ENCODE measurements at regions not wholly inside any gene's neighbourhood (a gene's known extent, or its start where the extent isn't known, plus 50 kb on each side); places are given as distances from the start of the nearest gene placed in this dataset.

DNA sequence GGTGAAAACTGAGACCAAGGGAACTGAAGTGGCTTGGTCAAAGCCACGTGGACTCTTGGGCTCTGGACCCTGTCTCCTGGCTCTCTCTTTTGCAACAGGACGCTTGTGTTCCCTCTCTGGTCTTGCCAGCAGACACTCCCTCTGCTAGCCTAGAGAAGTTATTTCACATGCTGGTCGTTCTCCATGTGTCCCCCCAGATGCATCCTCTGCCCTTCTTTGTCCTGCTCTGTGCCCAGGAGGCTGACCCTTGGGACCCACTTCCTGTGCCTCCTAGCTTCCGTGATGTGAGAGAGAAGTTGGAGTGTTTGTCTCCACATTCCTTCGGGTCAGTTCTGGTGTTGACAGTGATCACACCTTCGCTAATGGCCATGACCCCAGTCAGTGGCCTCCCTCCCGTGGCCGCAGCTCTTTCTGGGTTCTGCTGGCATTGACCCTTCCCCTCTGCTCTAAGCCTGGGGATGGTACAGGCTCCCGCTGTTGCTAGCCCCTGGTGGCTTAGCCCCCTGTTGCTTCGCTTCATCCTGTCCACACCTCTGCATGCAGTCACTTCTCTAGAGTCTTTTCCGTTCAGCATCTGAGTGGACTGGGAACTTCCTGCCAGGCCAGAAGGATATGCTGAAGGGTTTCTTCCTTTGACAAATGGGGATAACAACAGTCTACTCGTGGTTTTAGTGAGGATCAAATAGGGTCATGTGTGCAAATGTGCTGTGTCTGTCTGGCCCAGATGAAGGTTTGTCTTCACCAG, 70.1 kb upstream of the BMP2 start (continued):
- TF ChIP-seq, protein P1, sequence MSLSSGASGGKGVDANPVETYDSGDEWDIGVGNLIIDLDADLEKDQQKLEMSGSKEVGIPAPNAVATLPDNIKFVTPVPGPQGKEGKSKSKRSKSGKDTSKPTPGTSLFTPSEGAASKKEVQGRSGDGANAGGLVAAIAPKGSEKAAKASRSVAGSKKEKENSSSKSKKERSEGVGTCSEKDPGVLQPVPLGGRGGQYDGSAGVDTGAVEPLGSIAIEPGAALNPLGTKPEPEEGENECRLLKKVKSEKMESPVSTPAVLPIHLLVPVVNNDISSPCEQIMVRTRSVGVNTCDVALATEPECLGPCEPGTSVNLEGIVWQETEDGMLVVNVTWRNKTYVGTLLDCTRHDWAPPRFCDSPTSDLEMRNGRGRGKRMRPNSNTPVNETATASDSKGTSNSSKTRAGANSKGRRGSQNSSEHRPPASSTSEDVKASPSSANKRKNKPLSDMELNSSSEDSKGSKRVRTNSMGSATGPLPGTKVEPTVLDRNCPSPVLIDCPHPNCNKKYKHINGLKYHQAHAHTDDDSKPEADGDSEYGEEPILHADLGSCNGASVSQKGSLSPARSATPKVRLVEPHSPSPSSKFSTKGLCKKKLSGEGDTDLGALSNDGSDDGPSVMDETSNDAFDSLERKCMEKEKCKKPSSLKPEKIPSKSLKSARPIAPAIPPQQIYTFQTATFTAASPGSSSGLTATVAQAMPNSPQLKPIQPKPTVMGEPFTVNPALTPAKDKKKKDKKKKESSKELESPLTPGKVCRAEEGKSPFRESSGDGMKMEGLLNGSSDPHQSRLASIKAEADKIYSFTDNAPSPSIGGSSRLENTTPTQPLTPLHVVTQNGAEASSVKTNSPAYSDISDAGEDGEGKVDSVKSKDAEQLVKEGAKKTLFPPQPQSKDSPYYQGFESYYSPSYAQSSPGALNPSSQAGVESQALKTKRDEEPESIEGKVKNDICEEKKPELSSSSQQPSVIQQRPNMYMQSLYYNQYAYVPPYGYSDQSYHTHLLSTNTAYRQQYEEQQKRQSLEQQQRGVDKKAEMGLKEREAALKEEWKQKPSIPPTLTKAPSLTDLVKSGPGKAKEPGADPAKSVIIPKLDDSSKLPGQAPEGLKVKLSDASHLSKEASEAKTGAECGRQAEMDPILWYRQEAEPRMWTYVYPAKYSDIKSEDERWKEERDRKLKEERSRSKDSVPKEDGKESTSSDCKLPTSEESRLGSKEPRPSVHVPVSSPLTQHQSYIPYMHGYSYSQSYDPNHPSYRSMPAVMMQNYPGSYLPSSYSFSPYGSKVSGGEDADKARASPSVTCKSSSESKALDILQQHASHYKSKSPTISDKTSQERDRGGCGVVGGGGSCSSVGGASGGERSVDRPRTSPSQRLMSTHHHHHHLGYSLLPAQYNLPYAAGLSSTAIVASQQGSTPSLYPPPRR (CRISPR knock-in tag; IDR thresholded peaks at IDR 0.05; ENCODE audit: borderline replicate concordance) = 0 out of 2 replicates have a peak, but pooled peaks have one; percentile 27
- peak; percentile 62 for TF ChIP-seq GABPB1 (CRISPR knock-in tag; IDR thresholded peaks at IDR 0.05)
- TF ChIP-seq, protein P2, sequence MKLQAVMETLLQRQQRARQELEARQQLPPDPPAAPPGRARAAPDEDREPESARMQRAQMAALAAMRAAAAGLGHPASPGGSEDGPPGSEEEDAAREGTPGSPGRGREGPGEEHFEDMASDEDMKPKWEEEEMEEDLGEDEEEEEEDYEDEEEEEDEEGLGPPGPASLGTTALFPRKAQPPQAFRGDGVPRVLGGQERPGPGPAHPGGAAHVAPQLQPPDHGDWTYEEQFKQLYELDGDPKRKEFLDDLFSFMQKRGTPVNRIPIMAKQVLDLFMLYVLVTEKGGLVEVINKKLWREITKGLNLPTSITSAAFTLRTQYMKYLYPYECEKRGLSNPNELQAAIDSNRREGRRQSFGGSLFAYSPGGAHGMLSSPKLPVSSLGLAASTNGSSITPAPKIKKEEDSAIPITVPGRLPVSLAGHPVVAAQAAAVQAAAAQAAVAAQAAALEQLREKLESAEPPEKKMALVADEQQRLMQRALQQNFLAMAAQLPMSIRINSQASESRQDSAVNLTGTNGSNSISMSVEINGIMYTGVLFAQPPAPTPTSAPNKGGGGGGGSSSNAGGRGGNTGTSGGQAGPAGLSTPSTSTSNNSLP (IDR thresholded peaks at IDR 0.05; ENCODE audit: low read depth, low read length) = no peak
- no peak for TF ChIP-seq CBX5 (CRISPR knock-in tag; IDR thresholded peaks at IDR 0.05; ENCODE audit: borderline replicate concordance)
- no peak for TF ChIP-seq ZNF337 (CRISPR knock-in tag; IDR thresholded peaks at IDR 0.05; ENCODE audit: borderline replicate concordance, low read depth)
- peak; percentile 74 for TF ChIP-seq ZNF850 (CRISPR knock-in tag; conservative IDR thresholded peaks at IDR 0.05)
- no peak for TF ChIP-seq ZNF343 (CRISPR knock-in tag; IDR thresholded peaks at IDR 0.05)
- no peak for TF ChIP-seq CHD2 (IDR thresholded peaks at IDR 0.05; ENCODE audit: low read depth, low read length)
- TF ChIP-seq U2AF1 (optimal IDR thresholded peaks at IDR 0.05; ENCODE audit: low read depth, low read length) = no peak
- TF ChIP-seq, protein P3, sequence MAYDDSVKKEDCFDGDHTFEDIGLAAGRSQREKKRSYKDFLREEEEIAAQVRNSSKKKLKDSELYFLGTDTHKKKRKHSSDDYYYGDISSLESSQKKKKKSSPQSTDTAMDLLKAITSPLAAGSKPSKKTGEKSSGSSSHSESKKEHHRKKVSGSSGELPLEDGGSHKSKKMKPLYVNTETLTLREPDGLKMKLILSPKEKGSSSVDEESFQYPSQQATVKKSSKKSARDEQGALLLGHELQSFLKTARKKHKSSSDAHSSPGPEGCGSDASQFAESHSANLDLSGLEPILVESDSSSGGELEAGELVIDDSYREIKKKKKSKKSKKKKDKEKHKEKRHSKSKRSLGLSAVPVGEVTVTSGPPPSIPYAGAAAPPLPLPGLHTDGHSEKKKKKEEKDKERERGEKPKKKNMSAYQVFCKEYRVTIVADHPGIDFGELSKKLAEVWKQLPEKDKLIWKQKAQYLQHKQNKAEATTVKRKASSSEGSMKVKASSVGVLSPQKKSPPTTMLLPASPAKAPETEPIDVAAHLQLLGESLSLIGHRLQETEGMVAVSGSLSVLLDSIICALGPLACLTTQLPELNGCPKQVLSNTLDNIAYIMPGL (CRISPR knock-in tag; IDR thresholded peaks at IDR 0.05; ENCODE audit: borderline replicate concordance in 1 of 2, low read depth in 1 of 2) = no peak
- peak; percentile 58; the same call in 1 of the 2 replicates for TF ChIP-seq FOXO1 (CRISPR knock-in tag; IDR thresholded peaks at IDR 0.05)
- no peak for TF ChIP-seq ZNF121 (CRISPR knock-in tag; IDR thresholded peaks at IDR 0.05)
- TF ChIP-seq ZSCAN29 (CRISPR knock-in tag; conservative IDR thresholded peaks at IDR 0.05) = no peak
- TF ChIP-seq SP140L (CRISPR knock-in tag; IDR thresholded peaks at IDR 0.05; ENCODE audit: borderline replicate concordance) = no peak
- TF ChIP-seq ZNF350 (CRISPR knock-in tag; IDR thresholded peaks at IDR 0.05; ENCODE audit: borderline replicate concordance, low read depth) = no peak; the same call in 1 of the 2 replicates
- TF ChIP-seq, protein P4, sequence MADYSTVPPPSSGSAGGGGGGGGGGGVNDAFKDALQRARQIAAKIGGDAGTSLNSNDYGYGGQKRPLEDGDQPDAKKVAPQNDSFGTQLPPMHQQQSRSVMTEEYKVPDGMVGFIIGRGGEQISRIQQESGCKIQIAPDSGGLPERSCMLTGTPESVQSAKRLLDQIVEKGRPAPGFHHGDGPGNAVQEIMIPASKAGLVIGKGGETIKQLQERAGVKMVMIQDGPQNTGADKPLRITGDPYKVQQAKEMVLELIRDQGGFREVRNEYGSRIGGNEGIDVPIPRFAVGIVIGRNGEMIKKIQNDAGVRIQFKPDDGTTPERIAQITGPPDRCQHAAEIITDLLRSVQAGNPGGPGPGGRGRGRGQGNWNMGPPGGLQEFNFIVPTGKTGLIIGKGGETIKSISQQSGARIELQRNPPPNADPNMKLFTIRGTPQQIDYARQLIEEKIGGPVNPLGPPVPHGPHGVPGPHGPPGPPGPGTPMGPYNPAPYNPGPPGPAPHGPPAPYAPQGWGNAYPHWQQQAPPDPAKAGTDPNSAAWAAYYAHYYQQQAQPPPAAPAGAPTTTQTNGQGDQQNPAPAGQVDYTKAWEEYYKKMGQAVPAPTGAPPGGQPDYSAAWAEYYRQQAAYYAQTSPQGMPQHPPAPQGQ (CRISPR knock-in tag; IDR thresholded peaks at IDR 0.05; ENCODE audit: borderline replicate concordance) = peak; percentile 84; the same call in 1 of the 2 replicates
